Colonic mucosa (tissue), 4 donors: ENCODE measurements at regions not wholly inside any gene's neighbourhood (a gene's known extent, or its start where the extent isn't known, plus 50 kb on each side); places are given as distances from the start of the nearest gene placed in this dataset.
"Not testable (repeated sequence)": the region's sequence is repeated elsewhere in the genome, so short reads cannot be mapped to it uniquely, and the experiment has no call there.

Experiments used
- DNase-seq: peaks from one replicate; pipeline ENCODE4 v3.0.0-alpha.2; 2020
- H3K27ac ChIP-seq: fragments of 200-600 bp; one replicate; pipeline ENCODE4 v1.8.0; 2021
- H3K27me3 ChIP-seq: fragments of 200-600 bp; one replicate; pipeline ENCODE4 v1.8.0; 2021
- H3K36me3 ChIP-seq: fragments of 200-600 bp; one replicate; pipeline ENCODE4 v1.8.0; 2021
- H3K4me1 ChIP-seq: fragments of 200-600 bp; one replicate; pipeline ENCODE4 v1.8.0; 2021; ENCODE audit warnings: mild to moderate bottlenecking
- H3K4me3 ChIP-seq: fragments of 200-600 bp; one replicate; pipeline ENCODE4 v1.8.0; 2021
- H3K9ac ChIP-seq, 2 donors: one replicate each; pipeline ENCODE4 v1.7.0; 2013; ENCODE audit warnings: control low read depth in 2 of 2, low read depth in 2 of 2, low read length in 2 of 2
- H3K9me3 ChIP-seq: fragments of 200-600 bp; one replicate; pipeline ENCODE4 v1.8.0; 2021
- intact Hi-C: fragments of 100-400 bp; cut with DNase I; formaldehyde crosslinking; loops from one replicate; pipeline ENCODE4 v1.14.1; 2022
- TF ChIP-seq, protein P1 (sequence below): fragments of 200-600 bp; IDR thresholded peaks from one replicate; pipeline ENCODE4 v1.8.0; 2022; ENCODE audit warnings: antibody characterized with exemption, mild to moderate bottlenecking
- donor health status: healthy.
- donor health status: DM: no; HTN: no; CAD: no.
- donor health status: DM: no; HTN: no; CAD: no.

DNA sequence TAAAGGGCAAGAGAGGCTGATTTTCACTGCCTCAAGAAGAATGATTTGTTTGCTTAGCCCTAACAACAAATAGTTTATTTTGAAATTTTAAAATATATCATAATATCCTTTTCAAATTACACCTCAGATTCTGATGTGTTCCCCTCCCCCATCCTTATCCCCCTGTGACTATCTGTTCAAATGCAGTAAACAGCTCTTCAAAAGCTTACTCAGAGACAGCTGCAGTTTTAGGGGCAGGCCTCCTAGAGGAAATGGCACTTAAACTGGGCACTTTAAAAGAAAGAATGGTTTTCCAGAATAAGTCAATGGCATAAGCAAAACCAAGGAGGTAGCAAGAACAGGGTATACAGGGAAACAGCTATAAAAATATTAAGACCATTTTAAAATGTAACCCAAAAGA, 118.6 kb upstream of the UST start:
- Histone ChIP-seq H3K36me3 (no peaks in the 10 kb centered on the region), H3K9ac (no peak overlapping the region), H3K27me3 (no peaks in the 10 kb centered on the region), H3K4me1 (no peaks in the 10 kb centered on the region), H3K27ac (no peak overlapping the region), H3K4me3 (no peak overlapping the region), H3K9me3 (no peaks in the 10 kb centered on the region)
- TF ChIP-seq, protein P1, sequence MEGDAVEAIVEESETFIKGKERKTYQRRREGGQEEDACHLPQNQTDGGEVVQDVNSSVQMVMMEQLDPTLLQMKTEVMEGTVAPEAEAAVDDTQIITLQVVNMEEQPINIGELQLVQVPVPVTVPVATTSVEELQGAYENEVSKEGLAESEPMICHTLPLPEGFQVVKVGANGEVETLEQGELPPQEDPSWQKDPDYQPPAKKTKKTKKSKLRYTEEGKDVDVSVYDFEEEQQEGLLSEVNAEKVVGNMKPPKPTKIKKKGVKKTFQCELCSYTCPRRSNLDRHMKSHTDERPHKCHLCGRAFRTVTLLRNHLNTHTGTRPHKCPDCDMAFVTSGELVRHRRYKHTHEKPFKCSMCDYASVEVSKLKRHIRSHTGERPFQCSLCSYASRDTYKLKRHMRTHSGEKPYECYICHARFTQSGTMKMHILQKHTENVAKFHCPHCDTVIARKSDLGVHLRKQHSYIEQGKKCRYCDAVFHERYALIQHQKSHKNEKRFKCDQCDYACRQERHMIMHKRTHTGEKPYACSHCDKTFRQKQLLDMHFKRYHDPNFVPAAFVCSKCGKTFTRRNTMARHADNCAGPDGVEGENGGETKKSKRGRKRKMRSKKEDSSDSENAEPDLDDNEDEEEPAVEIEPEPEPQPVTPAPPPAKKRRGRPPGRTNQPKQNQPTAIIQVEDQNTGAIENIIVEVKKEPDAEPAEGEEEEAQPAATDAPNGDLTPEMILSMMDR, result no peak
- no peak for DNase-seq
- intact Hi-C loops, result no loop called here

DNA sequence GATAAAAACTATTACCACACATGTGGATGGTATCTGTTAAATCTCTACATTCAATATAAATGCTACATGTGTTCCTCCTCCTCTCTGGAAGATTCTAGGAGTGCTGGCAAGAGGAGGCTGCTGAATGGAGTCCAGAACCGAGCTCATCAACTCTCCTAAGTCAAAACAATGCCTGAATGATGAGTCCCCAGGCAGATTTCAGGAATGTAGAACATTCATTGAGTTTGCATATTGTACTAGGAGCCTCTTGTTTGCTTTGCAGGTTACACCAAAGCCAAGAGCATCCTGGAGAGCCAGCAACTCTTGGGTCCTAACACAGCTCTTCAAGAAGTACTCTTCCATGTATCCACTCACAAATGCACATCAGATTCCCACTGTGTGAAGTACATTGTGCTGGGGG, 117.6 kb upstream of the UST start:
- no peaks in the 10 kb centered on the region for H3K4me1 ChIP-seq
- H3K9ac ChIP-seq, result no peak overlapping the region
- no peak for DNase-seq
- H3K27me3 ChIP-seq, result no peaks in the 10 kb centered on the region
- no peak overlapping the region for H3K27ac ChIP-seq
- no peaks in the 10 kb centered on the region for H3K36me3 ChIP-seq
- TF ChIP-seq, protein P1, result no peak
- H3K4me3 ChIP-seq, result no peak overlapping the region
- intact Hi-C loops, result no loop called here
- H3K9me3 ChIP-seq, result no peaks in the 10 kb centered on the region

DNA sequence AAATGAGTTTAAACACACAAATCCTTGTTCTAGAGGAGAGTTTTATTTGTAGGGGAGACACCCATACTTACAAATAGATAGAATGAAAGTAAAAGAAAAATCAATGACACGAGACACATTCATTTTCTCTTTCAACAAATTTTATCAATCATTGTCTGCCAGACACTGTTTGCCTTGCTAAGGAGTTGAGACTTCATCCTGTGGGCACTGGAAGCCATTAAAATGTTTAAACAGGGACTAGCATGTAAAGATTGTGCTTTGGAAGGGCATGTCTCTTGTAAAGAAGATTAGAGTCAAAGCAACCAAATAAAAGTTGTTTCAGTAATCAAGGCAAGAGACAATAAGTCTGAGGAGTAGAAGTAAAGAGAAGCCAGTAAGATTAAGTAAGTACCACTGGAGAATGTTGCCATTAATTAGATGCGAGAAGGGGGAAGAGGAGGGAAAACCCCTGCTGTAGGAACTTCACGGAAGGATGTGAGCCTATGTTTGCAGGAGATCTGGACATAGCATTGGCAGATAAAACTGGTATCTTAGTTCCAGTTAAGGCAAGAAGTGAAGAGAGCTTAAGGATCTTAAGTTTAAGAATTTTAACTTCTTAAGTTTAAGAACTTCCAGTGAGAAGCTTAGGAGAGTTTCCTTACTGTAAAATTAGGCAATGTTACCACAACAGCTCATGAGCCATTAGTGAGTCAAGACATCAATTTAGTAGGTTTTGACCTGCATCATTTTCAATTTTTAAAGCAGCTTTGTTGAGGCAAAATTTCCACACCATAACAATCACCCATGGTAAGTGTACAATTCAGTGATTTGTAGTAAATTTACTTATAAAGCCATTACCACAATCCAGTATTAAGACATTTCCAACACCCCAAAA, 117.0 kb upstream of the UST start:
- no peaks in the 10 kb centered on the region for H3K36me3 ChIP-seq
- no peaks in the 10 kb centered on the region for H3K27me3 ChIP-seq
- H3K27ac ChIP-seq, result no peak overlapping the region
- H3K9me3 ChIP-seq, result no peaks in the 10 kb centered on the region
- H3K9ac ChIP-seq, result no peak overlapping the region
- intact Hi-C loops, result no loop called here
- no peaks in the 10 kb centered on the region for H3K4me1 ChIP-seq
- DNase-seq, result no peak
- no peak overlapping the region for H3K4me3 ChIP-seq
- TF ChIP-seq, protein P1, result no peak

DNA sequence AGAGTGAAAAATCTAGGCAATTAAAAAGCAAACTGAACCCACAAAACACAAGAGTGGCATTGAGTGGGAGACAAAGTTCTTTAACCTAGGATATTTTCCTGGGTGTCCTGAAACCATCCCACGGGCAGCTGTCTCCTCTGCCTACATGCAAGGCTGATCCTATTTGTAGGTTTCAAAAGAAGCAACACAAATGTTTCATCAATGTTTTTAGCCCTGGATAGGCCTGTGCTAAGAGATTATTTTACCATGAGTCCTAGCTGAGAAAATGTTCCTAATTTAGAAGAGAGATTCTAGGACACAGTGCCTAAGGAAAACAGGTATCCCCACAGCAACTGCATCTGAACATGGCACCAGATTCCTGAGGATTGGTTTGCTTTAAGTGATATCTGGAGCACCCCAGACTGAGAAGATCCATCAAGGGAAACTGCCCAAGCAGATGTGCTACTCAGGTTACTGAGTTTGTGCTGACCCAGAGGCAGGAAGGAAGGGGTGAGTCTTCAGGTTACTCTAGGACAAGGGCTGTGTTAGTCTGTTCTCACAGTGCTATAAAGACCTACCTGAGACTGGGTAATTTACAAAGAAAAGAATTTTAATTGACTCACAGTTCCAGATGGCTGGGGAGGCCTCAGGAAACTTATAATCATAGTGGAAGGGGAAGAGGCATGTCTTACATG, 111.6 kb upstream of the UST start:
- Histone ChIP-seq H3K27ac (no peak overlapping the region), H3K9me3 (no peaks in the 10 kb centered on the region), H3K4me3 (no peak overlapping the region), H3K27me3 (no peaks in the 10 kb centered on the region), H3K36me3 (no peaks in the 10 kb centered on the region), H3K9ac (no peak overlapping the region), H3K4me1 (no peaks in the 10 kb centered on the region)
- TF ChIP-seq, protein P1, result no peak
- intact Hi-C loops, result no loop called here
- DNase-seq, result no peak

DNA sequence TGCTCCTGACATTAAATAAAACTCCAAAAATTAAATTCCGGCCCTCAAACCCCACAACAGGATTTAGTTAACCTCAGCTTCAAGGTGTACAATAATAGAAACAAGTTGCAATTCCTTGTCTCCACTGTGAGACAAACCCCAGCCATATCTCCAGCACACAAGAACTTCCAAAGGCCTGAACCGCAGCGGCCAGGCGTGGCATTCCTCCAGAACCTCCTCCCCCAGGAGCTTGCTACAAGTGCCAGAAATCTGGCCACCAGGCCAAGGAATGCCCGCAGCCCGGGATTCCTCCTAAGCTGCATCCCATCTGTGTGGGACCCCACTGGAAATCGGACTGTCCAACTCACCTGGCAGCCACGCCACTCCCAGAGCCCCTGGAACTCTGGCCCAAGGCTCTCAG, 105.0 kb upstream of the UST start:
- DNase-seq, result not testable (repeated sequence)

DNA sequence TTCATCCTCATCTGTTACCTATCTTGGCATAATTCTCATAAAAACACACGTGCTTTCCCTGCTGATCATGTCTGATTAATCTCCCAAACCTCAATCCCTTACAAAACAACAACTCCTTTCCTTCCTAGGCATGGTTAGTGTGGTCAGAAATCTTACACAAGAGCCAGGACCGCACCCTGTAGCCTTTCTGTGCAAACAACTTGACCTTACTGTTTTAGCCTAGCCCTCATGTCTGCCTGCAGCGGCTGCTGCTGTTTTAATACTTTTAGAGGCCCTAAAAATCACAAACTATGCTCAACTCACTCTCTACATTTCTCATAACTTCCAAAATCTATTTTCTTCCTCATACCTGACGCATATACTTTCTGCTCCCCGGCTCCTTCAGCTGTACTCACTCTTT, 103.6 kb upstream of the UST start:
- intact Hi-C loops, H3K27ac ChIP-seq, H3K4me1 ChIP-seq, H3K36me3 ChIP-seq, H3K9ac ChIP-seq, H3K27me3 ChIP-seq, H3K9me3 ChIP-seq, DNase-seq, H3K4me3 ChIP-seq: not testable (repeated sequence)

More for the DNA sequence above, 105.0 kb upstream of the UST start:
- H3K9me3 ChIP-seq, H3K27me3 ChIP-seq, H3K4me3 ChIP-seq, intact Hi-C loops, H3K27ac ChIP-seq, H3K9ac ChIP-seq, H3K36me3 ChIP-seq, H3K4me1 ChIP-seq: not testable (repeated sequence)

DNA sequence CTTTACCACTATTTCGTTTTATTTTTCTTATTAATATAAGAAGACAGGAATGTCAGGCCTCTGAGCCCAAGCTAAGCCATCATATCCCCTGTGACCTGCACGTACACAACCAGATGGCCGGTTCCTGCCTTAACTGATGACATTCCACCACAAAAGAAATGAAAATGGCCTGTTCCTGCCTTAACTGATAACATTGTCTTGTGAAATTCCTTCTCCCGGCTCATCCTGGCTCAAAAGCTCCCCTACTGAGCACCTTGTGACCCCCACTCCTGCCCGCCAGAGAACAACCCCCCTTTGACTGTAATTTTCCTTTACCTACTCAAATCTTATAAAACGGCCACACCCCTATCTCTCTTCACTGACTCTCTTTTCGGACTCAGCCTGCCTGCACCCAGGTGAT, 101.8 kb upstream of the UST start:
- H3K27me3 ChIP-seq, H3K9me3 ChIP-seq, H3K4me1 ChIP-seq, H3K36me3 ChIP-seq, DNase-seq, H3K27ac ChIP-seq, intact Hi-C loops, H3K9ac ChIP-seq, H3K4me3 ChIP-seq: not testable (repeated sequence)
